ENCODE measurements at regions not wholly inside any gene's neighbourhood (a gene's known extent, or its start where the extent isn't known, plus 50 kb on each side); places are given as distances from the start of the nearest gene placed in this dataset.
"Not testable (repeated sequence)": the region's sequence is repeated elsewhere in the genome, so short reads cannot be mapped to it uniquely, and the experiment has no call there.

DNA sequence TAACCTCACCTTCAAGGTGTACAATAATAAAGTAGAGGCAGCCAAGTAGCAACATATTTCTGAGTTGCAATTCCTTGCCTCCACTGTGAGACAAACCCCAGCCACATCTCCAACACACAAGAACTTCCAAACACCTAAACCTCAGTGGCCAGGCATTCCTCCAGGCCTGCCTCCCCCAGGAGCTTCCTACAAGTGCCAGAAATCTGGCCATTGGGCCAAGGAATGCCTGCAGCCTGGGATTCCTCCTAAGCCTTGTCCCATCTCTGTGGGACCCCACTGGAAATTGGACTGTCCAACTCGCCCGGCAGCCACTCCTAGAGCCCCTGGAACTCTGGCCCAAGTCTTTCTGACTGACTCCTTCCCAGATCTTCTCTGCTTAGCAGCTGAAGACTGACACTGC lies 326.6 kb upstream of the KCNMB2 start:
- TF ChIP-seq, protein P1, sequence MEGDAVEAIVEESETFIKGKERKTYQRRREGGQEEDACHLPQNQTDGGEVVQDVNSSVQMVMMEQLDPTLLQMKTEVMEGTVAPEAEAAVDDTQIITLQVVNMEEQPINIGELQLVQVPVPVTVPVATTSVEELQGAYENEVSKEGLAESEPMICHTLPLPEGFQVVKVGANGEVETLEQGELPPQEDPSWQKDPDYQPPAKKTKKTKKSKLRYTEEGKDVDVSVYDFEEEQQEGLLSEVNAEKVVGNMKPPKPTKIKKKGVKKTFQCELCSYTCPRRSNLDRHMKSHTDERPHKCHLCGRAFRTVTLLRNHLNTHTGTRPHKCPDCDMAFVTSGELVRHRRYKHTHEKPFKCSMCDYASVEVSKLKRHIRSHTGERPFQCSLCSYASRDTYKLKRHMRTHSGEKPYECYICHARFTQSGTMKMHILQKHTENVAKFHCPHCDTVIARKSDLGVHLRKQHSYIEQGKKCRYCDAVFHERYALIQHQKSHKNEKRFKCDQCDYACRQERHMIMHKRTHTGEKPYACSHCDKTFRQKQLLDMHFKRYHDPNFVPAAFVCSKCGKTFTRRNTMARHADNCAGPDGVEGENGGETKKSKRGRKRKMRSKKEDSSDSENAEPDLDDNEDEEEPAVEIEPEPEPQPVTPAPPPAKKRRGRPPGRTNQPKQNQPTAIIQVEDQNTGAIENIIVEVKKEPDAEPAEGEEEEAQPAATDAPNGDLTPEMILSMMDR (IDR thresholded peaks at IDR 0.05), result not testable (repeated sequence)
- TF ChIP-seq POLR2AphosphoS5 (IDR thresholded peaks at IDR 0.05); POLR2A (IDR thresholded peaks at IDR 0.05; ENCODE audit: low read depth): not testable (repeated sequence)
